ENCODE measurements at regions not wholly inside any gene's neighbourhood (a gene's known extent, or its start where the extent isn't known, plus 50 kb on each side); places are given as distances from the start of the nearest gene placed in this dataset.
A peak's percentile ranks its signal among the peaks of the same experiment; 100 is the strongest.

DNA sequence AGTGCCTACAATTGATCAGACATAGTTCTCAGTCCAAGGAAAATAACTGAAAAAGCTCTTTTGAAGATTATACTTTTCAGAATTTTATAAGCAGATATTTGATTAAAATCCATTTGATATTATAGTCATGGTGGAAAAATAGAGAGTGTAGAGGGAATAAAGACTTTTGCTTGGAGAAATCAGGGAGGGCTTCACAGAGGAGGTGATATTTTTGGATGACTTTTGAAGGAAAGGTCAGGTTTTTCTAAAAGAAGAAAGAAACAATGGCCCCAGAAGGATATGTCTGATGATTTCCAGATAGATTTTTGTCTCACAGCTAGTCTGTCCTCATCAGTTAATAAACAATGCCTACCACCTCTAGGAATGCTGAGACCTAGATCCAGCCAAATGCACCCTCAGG lies 806.3 kb upstream of the CELF2 start:
- TF ChIP-seq, protein P1, sequence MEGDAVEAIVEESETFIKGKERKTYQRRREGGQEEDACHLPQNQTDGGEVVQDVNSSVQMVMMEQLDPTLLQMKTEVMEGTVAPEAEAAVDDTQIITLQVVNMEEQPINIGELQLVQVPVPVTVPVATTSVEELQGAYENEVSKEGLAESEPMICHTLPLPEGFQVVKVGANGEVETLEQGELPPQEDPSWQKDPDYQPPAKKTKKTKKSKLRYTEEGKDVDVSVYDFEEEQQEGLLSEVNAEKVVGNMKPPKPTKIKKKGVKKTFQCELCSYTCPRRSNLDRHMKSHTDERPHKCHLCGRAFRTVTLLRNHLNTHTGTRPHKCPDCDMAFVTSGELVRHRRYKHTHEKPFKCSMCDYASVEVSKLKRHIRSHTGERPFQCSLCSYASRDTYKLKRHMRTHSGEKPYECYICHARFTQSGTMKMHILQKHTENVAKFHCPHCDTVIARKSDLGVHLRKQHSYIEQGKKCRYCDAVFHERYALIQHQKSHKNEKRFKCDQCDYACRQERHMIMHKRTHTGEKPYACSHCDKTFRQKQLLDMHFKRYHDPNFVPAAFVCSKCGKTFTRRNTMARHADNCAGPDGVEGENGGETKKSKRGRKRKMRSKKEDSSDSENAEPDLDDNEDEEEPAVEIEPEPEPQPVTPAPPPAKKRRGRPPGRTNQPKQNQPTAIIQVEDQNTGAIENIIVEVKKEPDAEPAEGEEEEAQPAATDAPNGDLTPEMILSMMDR (IDR thresholded peaks at IDR 0.05; ENCODE audit: poor library complexity) = no peak
- no peaks in the 10 kb centered on the region for H3K36me3 ChIP-seq (replicated peaks; ENCODE audit: insufficient read depth, low read depth)
- no peak for DNase-seq (ENCODE audit: low spot score)
- no peaks in the 10 kb centered on the region for H4K20me1 ChIP-seq (ENCODE audit: insufficient read depth, poor library complexity, severe bottlenecking)
- H3K27me3 ChIP-seq = no peaks in the 10 kb centered on the region
- no peaks in the 10 kb centered on the region for H3K79me2 ChIP-seq
- no peak overlapping the region for H3K4me2 ChIP-seq
- no peaks in the 10 kb centered on the region for H3K4me1 ChIP-seq (ENCODE audit: insufficient read depth)
- no peak overlapping the region for H3K27ac ChIP-seq
- H3K9me2 ChIP-seq (replicated peaks; ENCODE audit: insufficient read depth) = no peaks in the 10 kb centered on the region
- no peak overlapping the region for H3K4me3 ChIP-seq
- no peaks in the 10 kb centered on the region for H3K9me3 ChIP-seq (ENCODE audit: low read depth)
- H2AFZ ChIP-seq = no peak overlapping the region

DNA sequence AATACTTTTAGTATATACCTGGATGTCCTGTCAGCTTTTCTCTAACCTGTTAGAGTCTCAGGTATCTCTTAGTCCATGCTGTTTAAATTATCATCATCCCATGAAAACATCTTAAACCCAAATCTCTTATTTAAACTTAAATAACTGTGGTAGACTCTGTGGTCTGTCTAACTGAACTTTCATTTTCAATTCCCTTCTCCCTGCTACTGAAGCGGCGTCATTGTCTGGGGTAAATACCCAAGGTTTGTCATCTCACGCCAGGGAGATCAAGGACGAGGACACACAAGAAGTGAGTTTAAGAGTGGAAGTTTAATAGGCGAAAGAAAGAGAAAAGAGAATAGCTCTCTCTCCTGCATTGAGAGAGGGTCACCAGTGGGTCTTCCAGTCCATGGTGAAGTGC lies 804.4 kb upstream of the CELF2 start:
- no peaks in the 10 kb centered on the region for H4K20me1 ChIP-seq (ENCODE audit: insufficient read depth, poor library complexity, severe bottlenecking)
- 96% methylated on average over 5 of the region's 5 CpGs for WGBS (ENCODE audit: low lambda C conversion rate, missing lambda C conversion rate)
- no peak for TF ChIP-seq EZH2 (IDR thresholded peaks at IDR 0.05; ENCODE audit: borderline replicate concordance)
- TF ChIP-seq, protein P1 (IDR thresholded peaks at IDR 0.05; ENCODE audit: poor library complexity) = no peak
- no peak for TF ChIP-seq EZH2phosphoT487 (IDR thresholded peaks at IDR 0.05; ENCODE audit: low read depth, severe bottlenecking, unreplicated experiment)

DNA sequence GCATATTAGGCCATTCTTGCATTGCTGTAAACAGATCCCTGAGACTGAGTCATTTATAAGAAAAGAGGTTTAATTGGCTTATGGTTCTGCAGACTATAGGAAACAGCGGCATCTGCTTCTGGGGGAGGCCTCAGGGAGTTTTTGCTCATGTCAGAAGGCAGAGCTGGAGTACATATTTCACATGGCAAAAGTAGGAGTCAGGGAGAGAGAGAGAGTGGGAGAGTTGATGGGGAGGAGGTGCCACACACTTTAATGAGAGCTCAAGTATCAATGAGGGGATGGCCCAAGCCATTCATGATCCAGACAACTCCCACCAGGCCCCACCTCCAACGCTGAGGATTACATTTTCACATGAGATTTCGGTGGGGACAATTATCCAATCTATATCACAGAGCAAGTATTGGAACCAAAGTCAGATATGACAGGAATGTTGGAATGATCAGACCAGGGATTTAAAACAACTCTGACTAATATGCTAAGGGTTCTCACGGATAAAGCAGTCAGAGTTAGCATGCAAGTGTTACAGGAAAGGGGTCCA lies 795.3 kb upstream of the CELF2 start:
- no peak overlapping the region for H3K4me3 ChIP-seq
- no peaks in the 10 kb centered on the region for H3K4me1 ChIP-seq (ENCODE audit: insufficient read depth)
- H3K36me3 ChIP-seq (replicated peaks; ENCODE audit: insufficient read depth, low read depth) = no peaks in the 10 kb centered on the region
- 69% methylated on average over 4 of the region's 4 CpGs for WGBS (ENCODE audit: low lambda C conversion rate, missing lambda C conversion rate)
- H3K79me2 ChIP-seq = no peaks in the 10 kb centered on the region
- no peak overlapping the region for H2AFZ ChIP-seq
- TF ChIP-seq, protein P1 (IDR thresholded peaks at IDR 0.05; ENCODE audit: poor library complexity) = no peak
- TF ChIP-seq EZH2phosphoT487 (IDR thresholded peaks at IDR 0.05; ENCODE audit: low read depth, severe bottlenecking, unreplicated experiment) (no peak), EZH2 (IDR thresholded peaks at IDR 0.05; ENCODE audit: borderline replicate concordance) (no peak)
- H3K4me2 ChIP-seq = no peak overlapping the region
- no peaks in the 10 kb centered on the region for H3K27me3 ChIP-seq
- H3K9me2 ChIP-seq (replicated peaks; ENCODE audit: insufficient read depth) = no peaks in the 10 kb centered on the region
- H3K27ac ChIP-seq = peak overlapping the region; percentile 63
- peak; percentile 32 for DNase-seq (ENCODE audit: low spot score)
- H3K9me3 ChIP-seq (ENCODE audit: low read depth) = no peaks in the 10 kb centered on the region
- no peaks in the 10 kb centered on the region for H4K20me1 ChIP-seq (ENCODE audit: insufficient read depth, poor library complexity, severe bottlenecking)

More for the DNA sequence above, 804.4 kb upstream of the CELF2 start:
- Histone ChIP-seq H3K27ac (no peak overlapping the region), H3K4me2 (no peak overlapping the region), H3K79me2 (no peaks in the 10 kb centered on the region), H3K27me3 (no peaks in the 10 kb centered on the region), H2AFZ (no peak overlapping the region), H3K9me3 (ENCODE audit: low read depth) (no peaks in the 10 kb centered on the region), H3K4me1 (ENCODE audit: insufficient read depth) (no peaks in the 10 kb centered on the region), H3K36me3 (replicated peaks; ENCODE audit: insufficient read depth, low read depth) (no peaks in the 10 kb centered on the region), H3K4me3 (no peak overlapping the region), H3K9me2 (replicated peaks; ENCODE audit: insufficient read depth) (no peaks in the 10 kb centered on the region)
- no peak for DNase-seq (ENCODE audit: low spot score)

DNA sequence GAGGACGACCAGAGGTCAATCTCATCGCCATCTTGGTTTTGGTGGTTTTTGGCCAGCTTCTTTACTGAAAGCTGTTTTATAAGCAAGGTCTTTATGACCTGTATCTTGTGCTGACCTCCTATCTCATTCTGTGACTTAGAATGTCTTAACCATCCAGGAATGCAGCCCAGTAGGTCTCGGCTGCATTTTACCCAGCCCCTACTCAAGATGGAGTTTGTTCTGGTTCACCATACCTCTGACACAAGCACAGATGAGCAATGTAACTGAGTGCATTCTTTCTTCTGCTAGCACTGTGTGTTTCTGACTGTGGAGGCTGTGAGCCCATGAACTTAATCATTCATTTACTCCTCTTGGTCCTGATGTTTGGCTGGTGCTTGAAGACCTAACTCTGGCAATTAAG lies 794.5 kb upstream of the CELF2 start:
- no peaks in the 10 kb centered on the region for H3K9me3 ChIP-seq (ENCODE audit: low read depth)
- peak overlapping the region; percentile 63 for H3K27ac ChIP-seq

More for the DNA sequence above, 794.5 kb upstream of the CELF2 start:
- H2AFZ ChIP-seq = no peak overlapping the region
- TF ChIP-seq, protein P1 (IDR thresholded peaks at IDR 0.05; ENCODE audit: poor library complexity) = no peak
- TF ChIP-seq EZH2phosphoT487 (IDR thresholded peaks at IDR 0.05; ENCODE audit: low read depth, severe bottlenecking, unreplicated experiment) (no peak), EZH2 (IDR thresholded peaks at IDR 0.05; ENCODE audit: borderline replicate concordance) (no peak)
- WGBS (ENCODE audit: low lambda C conversion rate, missing lambda C conversion rate) = 90% methylated on average over 3 of the region's 3 CpGs
- no peaks in the 10 kb centered on the region for H3K9me2 ChIP-seq (replicated peaks; ENCODE audit: insufficient read depth)
- no peaks in the 10 kb centered on the region for H3K36me3 ChIP-seq (replicated peaks; ENCODE audit: insufficient read depth, low read depth)
- no peak for DNase-seq (ENCODE audit: low spot score)
- no peaks in the 10 kb centered on the region for H3K4me1 ChIP-seq (ENCODE audit: insufficient read depth)
- H3K4me3 ChIP-seq = no peak overlapping the region
- H4K20me1 ChIP-seq (ENCODE audit: insufficient read depth, poor library complexity, severe bottlenecking) = no peaks in the 10 kb centered on the region
- no peaks in the 10 kb centered on the region for H3K27me3 ChIP-seq
- no peak overlapping the region for H3K4me2 ChIP-seq
- no peaks in the 10 kb centered on the region for H3K79me2 ChIP-seq
